ENCODE measurements at regions not wholly inside any gene's neighbourhood (a gene's known extent, or its start where the extent isn't known, plus 50 kb on each side); places are given as distances from the start of the nearest gene placed in this dataset.
A peak's percentile ranks its signal among the peaks of the same experiment; 100 is the strongest.

DNA sequence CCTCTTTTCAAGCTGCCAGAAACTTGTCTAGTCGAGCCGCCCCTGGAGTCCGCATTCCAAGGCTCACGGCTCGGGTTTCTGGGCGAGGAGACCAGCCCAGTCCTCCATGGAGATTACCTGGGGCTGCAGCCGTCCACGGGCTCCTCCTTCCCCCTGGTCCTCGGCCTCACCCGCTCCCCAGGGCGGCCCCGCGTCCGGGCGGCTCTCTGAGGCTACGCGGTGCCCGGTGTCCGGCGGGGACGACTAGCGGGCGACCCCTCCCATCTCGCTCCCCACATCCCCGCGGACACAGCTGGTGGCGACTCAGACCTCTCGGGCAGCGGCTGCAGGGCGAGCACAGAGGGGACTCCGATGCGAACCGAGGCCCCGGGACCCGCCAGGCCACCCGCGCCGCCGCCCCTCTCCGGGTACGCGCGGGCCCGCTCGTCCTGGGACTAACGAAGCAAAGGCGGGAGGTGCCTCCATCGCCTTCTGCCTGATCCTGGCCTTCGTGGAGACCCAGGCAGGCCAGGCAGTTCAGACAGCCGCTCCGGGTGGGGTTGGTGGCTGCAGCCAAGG, 159.4 kb downstream of the TRAM1L1 start:
- H3K4me3 ChIP-seq, result peak overlapping the region in 1 of 2 donors; percentile 1
- TF ChIP-seq, protein P1, sequence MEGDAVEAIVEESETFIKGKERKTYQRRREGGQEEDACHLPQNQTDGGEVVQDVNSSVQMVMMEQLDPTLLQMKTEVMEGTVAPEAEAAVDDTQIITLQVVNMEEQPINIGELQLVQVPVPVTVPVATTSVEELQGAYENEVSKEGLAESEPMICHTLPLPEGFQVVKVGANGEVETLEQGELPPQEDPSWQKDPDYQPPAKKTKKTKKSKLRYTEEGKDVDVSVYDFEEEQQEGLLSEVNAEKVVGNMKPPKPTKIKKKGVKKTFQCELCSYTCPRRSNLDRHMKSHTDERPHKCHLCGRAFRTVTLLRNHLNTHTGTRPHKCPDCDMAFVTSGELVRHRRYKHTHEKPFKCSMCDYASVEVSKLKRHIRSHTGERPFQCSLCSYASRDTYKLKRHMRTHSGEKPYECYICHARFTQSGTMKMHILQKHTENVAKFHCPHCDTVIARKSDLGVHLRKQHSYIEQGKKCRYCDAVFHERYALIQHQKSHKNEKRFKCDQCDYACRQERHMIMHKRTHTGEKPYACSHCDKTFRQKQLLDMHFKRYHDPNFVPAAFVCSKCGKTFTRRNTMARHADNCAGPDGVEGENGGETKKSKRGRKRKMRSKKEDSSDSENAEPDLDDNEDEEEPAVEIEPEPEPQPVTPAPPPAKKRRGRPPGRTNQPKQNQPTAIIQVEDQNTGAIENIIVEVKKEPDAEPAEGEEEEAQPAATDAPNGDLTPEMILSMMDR (IDR thresholded peaks at IDR 0.05), result no peak

DNA sequence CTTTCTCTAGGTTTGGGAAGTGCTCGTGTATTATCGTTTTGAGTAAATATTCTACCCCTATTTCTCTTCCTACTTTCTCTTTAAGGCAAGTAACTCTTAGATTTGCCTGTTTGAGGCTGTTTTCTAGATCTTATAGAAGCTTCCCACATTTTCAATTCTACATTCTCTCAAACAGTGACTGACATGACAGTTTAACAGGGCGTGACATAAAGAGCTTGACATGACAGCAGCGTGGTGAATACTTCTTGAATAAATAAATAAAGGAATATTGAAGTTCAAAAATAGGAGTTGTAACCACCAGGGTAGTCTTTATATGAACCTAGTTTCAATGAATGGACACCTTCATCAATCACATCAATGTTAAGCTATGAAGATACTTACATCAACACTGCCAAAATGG, 162.0 kb downstream of the TRAM1L1 start:
- TF ChIP-seq, protein P1 (IDR thresholded peaks at IDR 0.05), result no peak

More for the DNA sequence above, 159.4 kb downstream of the TRAM1L1 start:
- no peak overlapping the region for H3K27ac ChIP-seq
- no peaks in the 10 kb centered on the region for H3K36me3 ChIP-seq
- H3K4me1 ChIP-seq, result no peaks in the 10 kb centered on the region
- H3K9me3 ChIP-seq, result no peaks in the 10 kb centered on the region
- H3K27me3 ChIP-seq, result no peaks in the 10 kb centered on the region
- no peak for DNase-seq (ENCODE audit: low spot score)

DNA sequence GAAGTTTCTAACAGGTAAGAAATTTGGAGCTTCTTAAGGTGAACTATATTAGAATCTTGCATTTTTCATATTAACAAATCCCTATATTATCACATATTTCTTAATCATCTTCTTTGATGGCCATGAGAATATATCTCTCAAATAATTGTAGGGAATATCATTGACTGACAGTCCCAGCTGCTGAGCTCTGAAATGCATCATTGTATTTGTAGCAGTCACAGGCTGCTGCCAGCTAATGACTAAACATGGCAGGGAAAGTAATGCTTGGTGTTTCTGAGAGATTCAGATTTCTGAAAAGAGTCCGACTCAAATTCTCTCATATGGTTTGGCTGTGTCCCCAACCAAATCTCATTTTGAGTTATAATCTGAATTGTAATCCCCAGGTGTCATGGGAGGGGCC, 171.9 kb downstream of the TRAM1L1 start:
- Histone ChIP-seq H3K9me3 (no peaks in the 10 kb centered on the region), H3K4me3 (no peak overlapping the region), H3K4me1 (peaks cover 0 to 2% of the 10 kb centered on the region in 2 donors), H3K27me3 (no peaks in the 10 kb centered on the region), H3K27ac (no peak overlapping the region), H3K36me3 (no peaks in the 10 kb centered on the region)
- DNase-seq (ENCODE audit: low spot score), result no peak
- TF ChIP-seq, protein P1 (IDR thresholded peaks at IDR 0.05), result no peak

More for the DNA sequence above, 162.0 kb downstream of the TRAM1L1 start:
- Histone ChIP-seq H3K4me1 (no peaks in the 10 kb centered on the region), H3K27me3 (no peaks in the 10 kb centered on the region), H3K4me3 (no peak overlapping the region), H3K36me3 (no peaks in the 10 kb centered on the region), H3K9me3 (peaks cover 0 to 6% of the 10 kb centered on the region in 2 donors), H3K27ac (no peak overlapping the region)
- no peak for DNase-seq (ENCODE audit: low spot score)

DNA sequence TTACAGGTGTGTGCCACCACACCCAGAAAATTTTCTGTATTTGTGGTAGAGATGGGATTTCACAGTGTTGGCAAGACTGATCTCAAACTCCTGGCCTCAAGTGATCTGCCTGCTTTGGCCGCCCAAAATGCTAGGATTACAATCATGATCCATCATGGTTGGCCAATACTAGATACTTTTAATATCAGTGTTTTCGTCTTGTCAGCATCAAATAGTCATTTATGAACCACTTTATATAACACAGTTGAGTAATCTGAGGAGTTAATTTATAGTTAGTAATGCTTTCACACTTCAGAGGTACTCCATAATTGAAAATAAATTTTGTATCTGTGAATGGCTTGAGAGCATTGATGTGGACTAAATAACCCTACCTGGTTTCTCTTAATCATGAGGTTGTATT, 178.6 kb downstream of the TRAM1L1 start:
- Histone ChIP-seq H3K27me3 (no peaks in the 10 kb centered on the region), H3K9me3 (no peaks in the 10 kb centered on the region), H3K4me3 (no peak overlapping the region), H3K4me1 (no peaks in the 10 kb centered on the region), H3K27ac (no peak overlapping the region), H3K36me3 (no peaks in the 10 kb centered on the region)
- TF ChIP-seq, protein P1 (IDR thresholded peaks at IDR 0.05), result no peak
- no peak for DNase-seq (ENCODE audit: low spot score)

DNA sequence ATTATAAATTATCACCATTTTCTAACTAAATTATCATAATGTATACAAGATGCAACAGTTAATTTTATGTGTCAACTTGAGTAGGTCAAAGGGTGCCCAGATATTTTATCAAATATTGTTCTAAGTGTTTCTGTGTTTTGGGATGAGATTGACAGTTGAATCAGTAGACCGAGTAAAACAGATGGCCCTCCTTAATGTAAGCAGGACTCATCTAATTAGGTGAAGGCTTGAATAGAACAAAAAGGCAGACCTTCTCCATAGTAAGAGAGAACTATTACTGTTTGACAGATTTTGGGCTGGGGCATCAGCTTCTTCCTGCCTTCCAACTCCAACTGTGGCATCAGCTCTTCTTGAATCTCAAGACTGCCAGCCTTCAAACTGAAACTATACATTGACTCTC, 185.8 kb downstream of the TRAM1L1 start:
- Histone ChIP-seq H3K27ac (no peak overlapping the region), H3K27me3 (no peaks in the 10 kb centered on the region), H3K9me3 (no peaks in the 10 kb centered on the region), H3K4me1 (no peaks in the 10 kb centered on the region), H3K36me3 (no peaks in the 10 kb centered on the region), H3K4me3 (no peak overlapping the region)
- no peak for DNase-seq (ENCODE audit: low spot score)
- TF ChIP-seq, protein P1 (IDR thresholded peaks at IDR 0.05), result no peak

DNA sequence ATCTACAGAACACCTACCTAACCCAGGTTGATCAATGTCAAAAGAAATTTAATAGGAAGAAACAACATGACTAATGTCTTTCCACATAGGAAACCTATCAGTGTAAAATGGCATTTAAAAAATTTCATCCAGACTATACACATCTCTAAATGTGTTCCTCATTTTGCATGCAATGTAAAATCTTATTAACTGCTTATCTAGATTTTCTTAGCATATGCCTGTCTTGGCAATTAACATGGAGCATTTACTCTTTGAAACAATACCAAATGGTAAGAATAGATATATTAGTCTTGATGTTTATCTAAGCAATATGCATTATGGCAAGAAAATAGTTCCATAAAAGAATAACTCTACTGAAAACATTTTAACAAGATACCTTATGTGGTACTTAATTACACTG, 199.8 kb downstream of the TRAM1L1 start:
- no peaks in the 10 kb centered on the region for H3K9me3 ChIP-seq
- TF ChIP-seq, protein P1 (IDR thresholded peaks at IDR 0.05), result no peak
- H3K36me3 ChIP-seq, result no peaks in the 10 kb centered on the region
- H3K4me1 ChIP-seq, result no peaks in the 10 kb centered on the region
- H3K27me3 ChIP-seq, result no peaks in the 10 kb centered on the region
- no peak overlapping the region for H3K27ac ChIP-seq
- no peak for DNase-seq (ENCODE audit: low spot score)
- H3K4me3 ChIP-seq, result no peak overlapping the region

Data from right atrium auricular region (tissue), 2 donors.